ENCODE measurements at regions not wholly inside any gene's neighbourhood (a gene's known extent, or its start where the extent isn't known, plus 50 kb on each side); places are given as distances from the start of the nearest gene placed in this dataset.

GRCh38 chr12:58364389-58365086 is 423.2 kb downstream of the ATP23 start:
- Histone ChIP-seq H3K4me1 (ENCODE audit: low read depth) (no peaks in the 10 kb centered on the region), H3K9me3 (ENCODE audit: low read depth) (no peaks in the 10 kb centered on the region), H3K4me3 (no peak overlapping the region), H3K27ac (no peak overlapping the region), H3K36me3 (no peaks in the 10 kb centered on the region), H3K27me3 (no peaks in the 10 kb centered on the region)
- TF ChIP-seq CTCF (IDR thresholded peaks at IDR 0.05; ENCODE audit: low read depth, low read length), result no peak
- DNase-seq (ENCODE audit: low read depth in 1 of 2, low spot score in 1 of 2), result peak in 1 of 2 donors; percentile 93

- no peak for TF ChIP-seq CTCF (IDR thresholded peaks at IDR 0.05; ENCODE audit: low read depth, low read length)
- Histone ChIP-seq H3K27me3 (no peaks in the 10 kb centered on the region), H3K36me3 (no peaks in the 10 kb centered on the region), H3K4me3 (no peak overlapping the region), H3K27ac (no peak overlapping the region), H3K9me3 (ENCODE audit: low read depth) (no peaks in the 10 kb centered on the region), H3K4me1 (ENCODE audit: low read depth) (no peaks in the 10 kb centered on the region)
- no peak for DNase-seq (ENCODE audit: low read depth in 1 of 2, low spot score in 1 of 2)
Measured at GRCh38 chr12:58365087-58365390, 423.7 kb downstream of the ATP23 start.

GRCh38 chr12:58367041-58367440 is 425.7 kb downstream of the ATP23 start:
- Histone ChIP-seq H3K27me3 (no peaks in the 10 kb centered on the region), H3K4me1 (ENCODE audit: low read depth) (no peaks in the 10 kb centered on the region), H3K9me3 (ENCODE audit: low read depth) (no peaks in the 10 kb centered on the region), H3K27ac (no peak overlapping the region), H3K4me3 (no peak overlapping the region), H3K36me3 (no peaks in the 10 kb centered on the region)
- no peak for DNase-seq (ENCODE audit: low read depth in 1 of 2, low spot score in 1 of 2)
- no peak for TF ChIP-seq CTCF (IDR thresholded peaks at IDR 0.05; ENCODE audit: low read depth, low read length)

GRCh38 chr12:58368001-58368400 is 426.6 kb downstream of the ATP23 start:
- DNase-seq (ENCODE audit: low read depth in 1 of 2, low spot score in 1 of 2), result no peak
- TF ChIP-seq CTCF (IDR thresholded peaks at IDR 0.05; ENCODE audit: low read depth, low read length), result no peak
- no peaks in the 10 kb centered on the region for H3K4me1 ChIP-seq (ENCODE audit: low read depth)
- no peaks in the 10 kb centered on the region for H3K36me3 ChIP-seq
- no peaks in the 10 kb centered on the region for H3K27me3 ChIP-seq
- no peak overlapping the region for H3K27ac ChIP-seq
- H3K4me3 ChIP-seq, result no peak overlapping the region
- H3K9me3 ChIP-seq (ENCODE audit: low read depth), result no peaks in the 10 kb centered on the region

GRCh38 chr12:58369576-58369975 is 428.2 kb downstream of the ATP23 start:
- Histone ChIP-seq H3K27me3 (no peaks in the 10 kb centered on the region), H3K27ac (no peak overlapping the region), H3K36me3 (no peaks in the 10 kb centered on the region), H3K9me3 (ENCODE audit: low read depth) (no peaks in the 10 kb centered on the region), H3K4me3 (no peak overlapping the region), H3K4me1 (ENCODE audit: low read depth) (no peaks in the 10 kb centered on the region)
- no peak for DNase-seq (ENCODE audit: low read depth in 1 of 2, low spot score in 1 of 2)
- no peak for TF ChIP-seq CTCF (IDR thresholded peaks at IDR 0.05; ENCODE audit: low read depth, low read length)

GRCh38 chr12:58372298-58372697 is 430.9 kb downstream of the ATP23 start:
- DNase-seq (ENCODE audit: low read depth in 1 of 2, low spot score in 1 of 2), result no peak
- no peaks in the 10 kb centered on the region for H3K27me3 ChIP-seq
- no peaks in the 10 kb centered on the region for H3K4me1 ChIP-seq (ENCODE audit: low read depth)
- no peak overlapping the region for H3K27ac ChIP-seq
- no peaks in the 10 kb centered on the region for H3K36me3 ChIP-seq
- H3K9me3 ChIP-seq (ENCODE audit: low read depth), result no peaks in the 10 kb centered on the region
- no peak for TF ChIP-seq CTCF (IDR thresholded peaks at IDR 0.05; ENCODE audit: low read depth, low read length)
- H3K4me3 ChIP-seq, result no peak overlapping the region

Measured in cardiac muscle cell (in vitro differentiated cells and primary cell).